Psoas muscle (tissue), 7 donors: ENCODE measurements at regions not wholly inside any gene's neighbourhood (a gene's known extent, or its start where the extent isn't known, plus 50 kb on each side); places are given as distances from the start of the nearest gene placed in this dataset.

Experiments used
- ATAC-seq, 4 donors: fragments of 200-7000 bp; cut with Tn5 transposase; one replicate each; pipeline ENCODE4 v1.9.1; 2020; ENCODE audit warnings: moderate library complexity in 3 of 4, mild to moderate bottlenecking in 2 of 4
- DNase-seq, 2 donors: peaks; one replicate each; pipeline ENCODE4 v3.0.0-alpha.2; 2020
- H3K27ac ChIP-seq: fragments of 200-600 bp; one replicate; pipeline ENCODE4 v1.8.0; 2022
- H3K27me3 ChIP-seq, 3 donors: fragments of 200-600 bp in 1 of 3; one replicate each; pipeline versions ENCODE4 v1.6.1 to v1.8.0; 2013 to 2022; ENCODE audit warnings: low read length in 2 of 3, mild to moderate bottlenecking in 2 of 3, moderate library complexity in 1 of 3; ENCODE audit not compliant: insufficient read depth in 3 of 3
- H3K36me3 ChIP-seq, 2 donors: fragments of 200-600 bp in 1 of 2; one replicate each; pipeline versions ENCODE4 v1.6.1 to v1.8.0; 2013 to 2022; ENCODE audit warnings: low read depth in 1 of 2, mild to moderate bottlenecking in 1 of 2, moderate library complexity in 1 of 2; ENCODE audit not compliant: insufficient read depth in 1 of 2
- H3K4me1 ChIP-seq: fragments of 200-600 bp; one replicate; pipeline ENCODE4 v1.8.0; 2022
- H3K4me3 ChIP-seq: fragments of 200-600 bp; one replicate; pipeline ENCODE4 v1.8.0; 2022; ENCODE audit warnings: mild to moderate bottlenecking
- H3K9me3 ChIP-seq: fragments of 200-600 bp; one replicate; pipeline ENCODE4 v1.8.0; 2022
- CTCF ChIP-seq: fragments of 200-600 bp; IDR thresholded peaks from one replicate; pipeline ENCODE4 v1.8.0; 2022; ENCODE audit warnings: antibody characterized with exemption
- WGBS, 3 donors: extraction: QIAGEN DNeasy Blood & Tissue Kit; methylation state at CpG; one replicate each; pipeline versions ENCODE4 v1.1.6 to v1.1.7; 2013; 5-methylcytosine and 5-hydroxymethylcytosine counted together
- intact Hi-C, 2 donors: fragments of 100-400 bp; cut with DNase I; formaldehyde crosslinking; loops; one replicate each; pipeline versions ENCODE4 v1.11.0 to v1.14.2; 2022
- donor health status: healthy with polysubstance abuse.
- donor health status: DM: no; HTN: no; CAD: no; lungs with moderate emphysema.
- donor health status: Bipolar disorder and iron deficiency.
- donor health status: healthy.
- donor health status: DM: yes; HTN: yes; CAD: no.
- donor health status: DM: no; HTN: no; CAD: no.
- donor health status: DM: yes; HTN: yes; CAD: no.

- TF ChIP-seq CTCF: no peak
- intact Hi-C loops: no loop called here
- Histone ChIP-seq H3K9me3 (no peaks in the 10 kb centered on the region), H3K36me3 (no peaks in the 10 kb centered on the region), H3K4me1 (no peaks in the 10 kb centered on the region), H3K27ac (no peak overlapping the region), H3K4me3 (no peak overlapping the region), H3K27me3 (no peaks in the 10 kb centered on the region)
- WGBS, 3 donors: 77 to 84% (median 82%) methylated on average over 6 of the region's 6 CpGs
- no peak for ATAC-seq
- DNase-seq: no peak
Measured at GRCh38 chr16:6280055-6280454, 1052.6 kb upstream of the RBFOX1 start.

- no peak overlapping the region for H3K4me3 ChIP-seq
- TF ChIP-seq CTCF: no peak
- no peak overlapping the region for H3K27ac ChIP-seq
- WGBS, 3 donors: 43 to 53% (median 46%) methylated on average over 3 of the region's 3 CpGs
- no peaks in the 10 kb centered on the region for H3K9me3 ChIP-seq
- no peaks in the 10 kb centered on the region for H3K4me1 ChIP-seq
- DNase-seq (no peak), ATAC-seq (no peak)
- intact Hi-C loops: no loop called here
- H3K36me3 ChIP-seq: no peaks in the 10 kb centered on the region
- no peaks in the 10 kb centered on the region for H3K27me3 ChIP-seq
Measured at GRCh38 chr16:6279286-6279685, 1053.4 kb upstream of the RBFOX1 start.

- no peaks in the 10 kb centered on the region for H3K4me1 ChIP-seq
- no peaks in the 10 kb centered on the region for H3K36me3 ChIP-seq
- ATAC-seq (no peak), DNase-seq (no peak)
- H3K9me3 ChIP-seq: no peaks in the 10 kb centered on the region
- intact Hi-C loops: no loop called here
- H3K4me3 ChIP-seq: no peak overlapping the region
- WGBS, 3 donors: 95 to 98% (median 98%) methylated on average over 3 of the region's 3 CpGs
- H3K27ac ChIP-seq: no peak overlapping the region
- no peaks in the 10 kb centered on the region for H3K27me3 ChIP-seq
- TF ChIP-seq CTCF: no peak
Measured at GRCh38 chr16:6274351-6274750, 1058.3 kb upstream of the RBFOX1 start.

GRCh38 chr16:6267682-6268081 lies 1065.0 kb upstream of the RBFOX1 start:
- Histone ChIP-seq H3K9me3 (no peaks in the 10 kb centered on the region), H3K36me3 (no peaks in the 10 kb centered on the region), H3K27me3 (no peaks in the 10 kb centered on the region), H3K4me3 (no peak overlapping the region), H3K4me1 (no peaks in the 10 kb centered on the region), H3K27ac (no peak overlapping the region)
- WGBS, 3 donors: 50 to 55% (median 54%) methylated on average over 3 of the region's 3 CpGs
- no peak for TF ChIP-seq CTCF
- intact Hi-C loops: no loop called here
- DNase-seq (no peak), ATAC-seq (no peak)

GRCh38 chr16:6266703-6267102 lies 1065.9 kb upstream of the RBFOX1 start:
- Histone ChIP-seq H3K4me3 (no peak overlapping the region), H3K27me3 (no peaks in the 10 kb centered on the region), H3K27ac (no peak overlapping the region), H3K9me3 (no peaks in the 10 kb centered on the region), H3K4me1 (no peaks in the 10 kb centered on the region), H3K36me3 (no peaks in the 10 kb centered on the region)
- no peak for TF ChIP-seq CTCF
- intact Hi-C loops: no loop called here
- 79 to 83% (median 81%) methylated on average over 2 of the region's 2 CpGs for WGBS, 3 donors
- ATAC-seq (no peak), DNase-seq (no peak)
